GM21360 (cell line): ENCODE measurements at regions not wholly inside any gene's neighbourhood (a gene's known extent, or its start where the extent isn't known, plus 50 kb on each side); places are given as distances from the start of the nearest gene placed in this dataset.

ENCODE experiments used
- ATAC-seq: cut with Tn5 transposase; IDR thresholded peaks from one replicate; pipeline ENCODE4 v1.9.1; 2021; ENCODE audit warnings: mild to moderate bottlenecking, moderate library complexity; ENCODE audit not compliant: unreplicated experiment

DNA sequence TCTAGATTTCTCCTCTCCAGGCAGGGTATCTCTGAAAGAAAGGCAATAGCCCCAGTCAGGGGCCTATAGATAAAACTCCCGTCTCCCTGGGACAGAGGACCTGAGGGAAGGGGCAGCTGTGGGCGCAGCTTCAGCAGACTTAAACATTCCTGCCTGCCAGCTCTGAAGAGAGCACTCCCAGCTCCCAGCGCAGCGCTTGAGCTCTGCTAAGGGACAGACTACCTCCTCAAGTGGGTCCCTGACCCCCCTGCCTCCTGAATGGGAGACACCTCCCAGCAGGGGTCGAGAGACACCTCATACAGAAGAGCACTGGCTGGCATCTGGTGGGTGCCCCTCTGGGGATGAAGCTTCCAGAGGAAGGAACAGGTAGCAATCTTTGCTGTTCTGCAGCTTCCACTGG is 556.9 kb downstream of the EPM2A start:
- ATAC-seq, result no peak

- ATAC-seq, result no peak
Observed at GRCh38 chr6:145187491-145188206, 547.7 kb downstream of the EPM2A start.

DNA sequence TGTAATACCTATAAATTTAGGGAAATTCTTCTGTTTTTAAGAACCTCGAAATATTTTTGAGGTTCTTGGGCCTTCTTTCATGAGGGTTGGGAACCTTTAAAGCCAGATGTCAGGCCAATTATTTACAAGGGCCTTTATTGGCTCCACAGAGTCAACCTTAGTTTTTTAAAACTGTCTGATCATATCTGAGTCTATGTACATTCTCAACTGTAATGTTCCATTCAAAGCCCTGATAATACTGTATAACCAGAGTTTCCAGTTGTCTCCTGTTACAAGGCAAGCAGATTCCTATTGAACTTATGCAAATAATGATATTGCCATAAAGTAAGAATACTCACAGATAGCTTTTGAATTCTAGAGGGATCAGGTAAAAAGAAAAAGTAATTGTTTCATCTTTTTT is 545.5 kb downstream of the EPM2A start:
- no peak for ATAC-seq

DNA sequence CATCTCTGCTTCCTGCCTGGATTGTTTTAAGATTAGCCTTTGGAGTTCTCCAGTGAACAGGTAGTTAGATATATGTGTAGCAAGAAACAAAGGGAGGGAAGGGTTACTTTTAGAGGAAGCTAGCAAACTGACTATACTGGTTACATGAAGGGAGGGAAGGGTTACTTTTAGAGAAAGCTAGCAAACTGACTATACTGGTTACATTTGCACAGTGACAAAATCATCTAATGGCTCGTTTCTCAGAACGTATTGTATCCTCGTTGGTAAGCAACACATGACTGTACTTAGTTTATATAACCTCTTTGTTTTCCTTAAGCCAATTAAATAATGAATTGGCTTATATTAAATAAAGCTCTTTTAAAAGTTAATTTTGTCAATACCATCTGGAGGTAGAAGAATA is 540.9 kb downstream of the EPM2A start:
- ATAC-seq, result no peak

GRCh38 chr6:145199961-145200360 is 535.4 kb downstream of the EPM2A start:
- no peak for ATAC-seq

- no peak for ATAC-seq
Observed at GRCh38 chr6:145204301-145204700, 531.0 kb downstream of the EPM2A start.

- ATAC-seq, result no peak
Observed at GRCh38 chr6:145206247-145206907, 528.9 kb downstream of the EPM2A start.

GRCh38 chr6:145208474-145208873 is 526.8 kb downstream of the EPM2A start:
- no peak for ATAC-seq

- ATAC-seq, result no peak
Observed at GRCh38 chr6:145209272-145209671, 526.0 kb downstream of the EPM2A start.

- ATAC-seq, result peak; percentile 58
Observed at GRCh38 chr6:145212813-145213212, 522.5 kb downstream of the EPM2A start.

- peak; percentile 91 for ATAC-seq
Observed at GRCh38 chr6:145213614-145214013, 521.7 kb downstream of the EPM2A start.

GRCh38 chr6:145214570-145214969 is 520.8 kb downstream of the EPM2A start:
- no peak for ATAC-seq

GRCh38 chr6:145224450-145224849 is 510.9 kb downstream of the EPM2A start:
- ATAC-seq, result no peak

DNA sequence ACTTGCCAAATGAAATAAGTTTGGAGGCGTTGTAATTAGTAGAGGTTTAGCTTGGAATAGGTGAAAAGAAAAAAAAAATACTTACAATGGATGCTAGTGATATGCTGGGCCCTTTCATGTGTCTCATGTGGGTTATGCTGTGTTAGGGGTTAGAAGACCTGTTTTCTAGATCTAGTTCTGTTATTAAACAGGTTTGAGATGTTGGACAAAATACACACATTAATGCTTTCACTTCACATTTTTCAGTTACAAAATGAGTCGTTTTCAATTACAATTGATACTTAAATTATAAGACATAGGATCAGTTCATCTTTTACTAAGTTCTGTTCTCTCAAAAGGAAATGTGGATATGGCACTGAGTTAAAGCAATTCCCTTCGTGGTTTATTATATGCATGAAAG is 509.8 kb downstream of the EPM2A start:
- peak; percentile 79 for ATAC-seq

DNA sequence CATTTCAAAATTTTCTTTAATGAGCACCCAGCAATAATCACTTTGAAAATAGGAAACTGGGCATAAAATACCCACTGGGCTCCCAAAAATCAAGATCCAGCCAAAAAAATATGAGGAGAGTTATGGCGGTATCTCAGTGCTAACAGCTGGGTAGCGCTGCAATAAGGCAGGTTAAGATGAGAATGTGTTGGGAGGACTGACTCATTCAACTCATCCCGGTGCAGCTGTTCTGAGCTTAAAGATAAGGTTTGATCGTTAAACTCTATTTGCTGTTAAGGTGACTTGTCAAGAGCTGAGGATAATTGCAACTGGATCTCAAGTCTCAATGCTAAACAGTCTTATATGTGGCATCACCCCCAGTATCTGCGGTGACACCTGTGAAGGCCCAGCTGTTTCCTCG is 507.7 kb downstream of the EPM2A start:
- no peak for ATAC-seq

- no peak for ATAC-seq
Observed at GRCh38 chr6:145228962-145229582, 506.2 kb downstream of the EPM2A start.

DNA sequence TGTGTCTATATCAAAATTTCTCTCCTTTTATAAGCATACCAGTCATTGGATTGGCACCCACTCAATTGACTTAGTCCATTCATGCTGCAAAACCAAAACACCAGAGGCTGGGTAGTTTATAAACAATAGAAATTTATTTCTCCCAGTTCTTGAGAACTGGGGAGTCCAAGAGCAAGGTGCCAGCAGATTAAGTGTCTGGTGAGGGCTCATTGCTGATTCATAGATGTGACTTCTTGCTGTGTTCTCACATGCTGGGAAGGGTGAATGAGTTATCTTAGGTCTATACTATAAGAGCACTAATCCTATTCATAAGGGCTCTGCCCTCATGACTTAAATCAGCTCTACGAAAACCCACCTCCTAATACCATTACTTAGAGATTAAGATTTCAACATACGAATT is 501.4 kb downstream of the EPM2A start:
- ATAC-seq, result no peak

GRCh38 chr6:145235207-145235606 is 500.1 kb downstream of the EPM2A start:
- no peak for ATAC-seq

DNA sequence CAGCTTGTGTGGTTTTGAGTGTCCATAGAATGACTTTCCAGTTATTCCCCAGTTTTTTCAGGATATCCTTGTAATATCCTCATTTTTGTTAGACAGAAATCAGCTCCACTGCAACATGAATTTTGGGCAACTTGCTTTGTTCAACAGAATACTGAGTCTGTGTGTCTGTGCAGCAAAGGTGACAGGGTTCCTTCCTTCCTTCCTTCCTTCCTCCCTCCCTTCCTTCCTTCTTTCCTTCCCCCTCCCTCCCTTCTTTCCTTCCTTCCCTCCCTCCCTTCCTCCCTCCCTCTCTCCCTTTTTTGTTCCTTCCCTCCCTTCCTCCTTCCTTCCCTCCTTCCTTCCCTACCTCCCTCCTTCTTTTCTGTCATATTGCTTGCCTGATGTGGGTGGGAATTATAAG is 496.5 kb downstream of the EPM2A start:
- no peak for ATAC-seq

GRCh38 chr6:145241039-145241438 is 494.3 kb downstream of the EPM2A start:
- no peak for ATAC-seq

DNA sequence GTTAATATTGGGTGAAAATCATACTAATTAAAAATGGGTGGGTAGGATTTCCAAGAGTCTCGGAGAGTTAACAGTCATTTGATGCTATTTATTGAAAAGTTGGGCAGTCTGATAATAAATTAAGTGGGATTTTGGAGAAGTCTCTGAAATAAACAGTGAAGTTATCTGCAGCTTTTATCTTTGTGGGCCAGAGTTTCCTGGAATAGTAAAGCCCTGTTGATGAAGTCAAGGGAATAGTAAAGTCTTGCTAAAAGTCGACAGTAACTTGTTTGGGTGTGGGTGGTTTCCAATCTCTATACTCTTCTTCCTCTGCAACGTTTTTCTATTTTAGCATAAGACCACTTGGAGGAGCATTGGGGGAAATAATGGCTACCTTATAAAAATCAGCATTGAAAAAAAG is 493.6 kb downstream of the EPM2A start:
- no peak for ATAC-seq
